Heart right ventricle (tissue), 16 donors: ENCODE measurements at regions not wholly inside any gene's neighbourhood (a gene's known extent, or its start where the extent isn't known, plus 50 kb on each side); places are given as distances from the start of the nearest gene placed in this dataset.

Experiments
- ATAC-seq, 8 donors: fragments of 200-7000 bp; cut with Tn5 transposase; one replicate each; pipeline ENCODE4 v1.9.1; 2020; ENCODE audit warnings: mild to moderate bottlenecking in 8 of 8, moderate library complexity in 8 of 8, moderate number of reproducible peaks in 1 of 8
- DNase-seq, 2 donors: peaks; one replicate each; pipeline ENCODE4 v3.0.0-alpha.2; 2020
- H3K27ac ChIP-seq, 10 donors: fragments of 200-600 bp; sonication (generic) in 2 of 10; one replicate each; pipeline versions ENCODE4 v1.5.0 to v1.8.0; 2020 to 2022; ENCODE audit warnings: mild to moderate bottlenecking in 3 of 10
- H3K27me3 ChIP-seq, 7 donors: fragments of 200-600 bp; one replicate each; pipeline ENCODE4 v1.8.0; 2021 to 2022; ENCODE audit warnings: mild to moderate bottlenecking in 2 of 7
- H3K36me3 ChIP-seq, 9 donors: fragments of 200-600 bp; sonication (generic) in 1 of 9; one replicate each; pipeline versions ENCODE4 v1.5.0 to v1.8.0; 2020 to 2022; ENCODE audit warnings: mild to moderate bottlenecking in 2 of 9
- H3K4me1 ChIP-seq, 9 donors: fragments of 200-600 bp; sonication (generic) in 1 of 9; one replicate each; pipeline versions ENCODE4 v1.5.0 to v1.8.0; 2020 to 2022; ENCODE audit warnings: mild to moderate bottlenecking in 4 of 9
- H3K4me3 ChIP-seq, 10 donors: fragments of 200-600 bp; sonication (generic) in 2 of 10; one replicate each; pipeline versions ENCODE4 v1.5.0 to v1.8.0; 2020 to 2022; ENCODE audit warnings: mild to moderate bottlenecking in 7 of 10, moderate library complexity in 2 of 10
- H3K9me3 ChIP-seq, 11 donors: fragments of 200-600 bp in 10 of 11; sonication (generic) in 2 of 11; one replicate each; pipeline versions ENCODE4 v1.5.0 to v1.8.0; 2013 to 2022; ENCODE audit warnings: mild to moderate bottlenecking in 2 of 11, control low read depth in 1 of 11, moderate library complexity in 1 of 11
- CTCF ChIP-seq, 9 donors: fragments of 200-600 bp; sonication (generic) in 2 of 9; IDR thresholded peaks; one replicate each; pipeline versions ENCODE4 v1.5.0 to v1.8.0; 2021 to 2022; ENCODE audit warnings: antibody characterized with exemption in 9 of 9, mild to moderate bottlenecking in 5 of 9, moderate library complexity in 1 of 9
- WGBS, 2 donors: extraction: QIAGEN DNeasy Blood & Tissue Kit; methylation state at CpG; one replicate each; pipeline ENCODE4 v1.1.7; 2013; ENCODE audit warnings: inconsistent platforms in 1 of 2; 5-methylcytosine and 5-hydroxymethylcytosine counted together
- intact Hi-C, 10 donors: fragments of 100-400 bp; cut with DNase I; formaldehyde crosslinking; loops; one replicate each; pipeline versions ENCODE4 v1.11.1 to v1.14.2; 2022
- donor health status: Arrhythmogenic right ventricular cardiomyopathy.
- donor health status: ischemic (EF 13 %, LVEDD 7.1; RV severe dilation, severe dysfunction).
- donor health status: healthy with polysubstance abuse.
- donor health status: DM: no; HTN: yes; CAD: no.
- donor health status: DM: no; HTN: no; CAD: no.
- donor health status: ischemic (EF 25% LVEDD 6.9; RV normal size, moderate dysfunction).
- donor health status: ischemic (EF 25% LVEDD 5.7; RV mildly dilated, moderate dysfunction).
- donor health status: healthy.
- donor health status: DM: yes; HTN: yes; CAD: no.
- donor health status: Ischemic cardiomyopathy.
- donor health status: ischemic (EF 35%, LVEDD 5.7; RV mildly dilated, moderate dysfunction).
- donor health status: nonischemic (EF 11% LVEDD 7.7; RV severe dilation, severe dysfunction).
- donor health status: DM: yes; HTN: yes; CAD: no.
- donor health status: PGD.
- donor health status: ischemic (EF 29% LVEDD 5.4; RV normal size, mild dysfunction).
- donor health status: nonischemic (EF 23%, LVEDD 6.1; RV moderate dilation, normal function).

DNA sequence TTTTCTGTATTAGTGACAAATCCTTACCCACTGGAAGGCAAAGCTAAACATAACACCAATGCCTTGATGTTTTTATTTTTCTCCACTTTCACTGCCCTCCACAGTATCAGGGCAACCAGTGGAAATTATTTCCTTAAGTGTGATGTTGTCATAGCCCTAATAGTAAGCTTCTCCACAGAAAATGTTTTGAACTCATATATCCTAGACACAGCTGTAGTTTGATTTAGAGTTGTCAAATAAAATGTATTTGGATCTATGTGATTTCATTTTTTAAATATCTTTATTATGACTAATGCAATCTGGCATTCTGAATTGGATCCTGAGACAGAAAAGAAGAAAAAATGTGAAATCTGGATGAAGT is 70.9 kb upstream of the UFL1 start:
- Histone ChIP-seq H3K4me1 (peaks cover 0 to 7% (median 0%) of the 10 kb centered on the region in 9 donors), H3K27me3 (no peaks in the 10 kb centered on the region), H3K4me3 (no peak overlapping the region), H3K36me3 (no peaks in the 10 kb centered on the region), H3K27ac (no peak overlapping the region), H3K9me3 (peaks cover 0 to 11% (median 3%) of the 10 kb centered on the region in 11 donors)
- TF ChIP-seq CTCF (IDR thresholded peaks at IDR 0.05): no peak
- no peak for DNase-seq
- intact Hi-C loops: no loop called here
- no peak for ATAC-seq

DNA sequence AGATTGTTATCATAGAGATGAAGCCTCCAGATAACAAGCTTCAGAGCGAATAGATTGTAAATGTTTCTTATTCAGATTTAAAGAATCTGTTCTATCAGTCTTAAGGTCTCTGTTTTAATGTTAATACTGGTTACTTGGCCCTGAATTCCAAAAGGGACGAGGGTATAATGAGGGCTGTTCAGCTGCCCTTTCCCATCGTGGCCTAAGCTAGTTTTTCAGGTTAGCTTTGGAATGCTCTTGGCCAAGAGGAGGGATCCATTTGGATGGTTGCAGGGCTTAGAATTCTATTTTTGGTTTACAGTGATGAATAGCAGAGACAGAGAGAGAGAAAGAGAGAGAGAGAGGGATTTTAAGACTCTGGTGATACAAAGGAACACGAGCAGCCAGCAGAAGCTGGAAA is 62.8 kb upstream of the UFL1 start:
- intact Hi-C loops: no loop called here
- ATAC-seq: no peak

GRCh38 chr6:96460052-96460700 is 61.4 kb upstream of the UFL1 start:
- WGBS, 2 donors: 86 to 87% methylated on average over 6 of the region's 6 CpGs
- no peak for TF ChIP-seq CTCF (IDR thresholded peaks at IDR 0.05)
- H3K4me3 ChIP-seq: no peak overlapping the region
- no peak for DNase-seq
- intact Hi-C loops: no loop called here
- no peaks in the 10 kb centered on the region for H3K27me3 ChIP-seq
- H3K9me3 ChIP-seq: no peaks in the 10 kb centered on the region
- H3K4me1 ChIP-seq: no peaks in the 10 kb centered on the region
- H3K27ac ChIP-seq: no peak overlapping the region
- H3K36me3 ChIP-seq: no peaks in the 10 kb centered on the region
- no peak for ATAC-seq

More for the DNA sequence above, 62.8 kb upstream of the UFL1 start:
- H3K36me3 ChIP-seq: no peaks in the 10 kb centered on the region
- no peaks in the 10 kb centered on the region for H3K27me3 ChIP-seq
- no peaks in the 10 kb centered on the region for H3K9me3 ChIP-seq
- no peak overlapping the region for H3K4me3 ChIP-seq
- 37 to 39% methylated on average over 4 of the region's 4 CpGs for WGBS, 2 donors
- no peak for TF ChIP-seq CTCF (IDR thresholded peaks at IDR 0.05)
- no peak for DNase-seq
- H3K27ac ChIP-seq: no peak overlapping the region
- no peaks in the 10 kb centered on the region for H3K4me1 ChIP-seq

DNA sequence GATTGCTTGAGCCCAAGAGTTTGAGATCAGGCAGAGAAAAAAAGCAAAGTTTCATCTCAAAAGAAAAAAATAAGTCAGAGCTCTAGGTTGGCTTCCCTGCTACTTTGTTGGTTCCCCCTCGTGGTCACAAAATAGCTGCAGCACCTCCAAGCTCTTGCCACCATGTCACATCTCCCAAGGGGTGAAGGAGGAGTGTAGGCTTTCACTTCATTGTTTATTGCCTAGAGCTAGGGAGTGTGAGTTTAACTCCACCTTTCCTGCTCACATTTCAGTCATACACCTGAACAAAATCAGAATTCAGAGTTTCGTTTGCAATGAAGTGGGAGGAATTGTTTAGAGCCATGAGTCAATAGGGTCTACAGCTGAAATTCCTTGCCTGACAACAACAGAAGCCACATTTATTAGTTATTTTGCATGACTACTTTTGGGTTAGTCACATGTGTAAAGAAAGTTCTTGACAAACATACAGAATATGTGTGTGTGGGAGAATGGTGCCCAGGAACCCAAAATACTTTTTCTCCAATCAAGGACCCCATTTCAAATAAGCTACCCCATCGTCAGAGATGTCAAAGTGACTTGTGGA is 56.2 kb upstream of the UFL1 start:
- WGBS, 2 donors: 67 to 72% methylated on average over 3 of the region's 3 CpGs
- no peak for TF ChIP-seq CTCF (IDR thresholded peaks at IDR 0.05)
- no peaks in the 10 kb centered on the region for H3K9me3 ChIP-seq
- no peaks in the 10 kb centered on the region for H3K27me3 ChIP-seq
- ATAC-seq: no peak
- H3K36me3 ChIP-seq: no peaks in the 10 kb centered on the region
- no peak overlapping the region for H3K27ac ChIP-seq
- intact Hi-C loops: no loop called here
- no peak for DNase-seq
- H3K4me3 ChIP-seq: no peak overlapping the region
- H3K4me1 ChIP-seq: no peaks in the 10 kb centered on the region
